Parathyroid adenoma (tissue), 2 donors: ENCODE measurements at regions not wholly inside any gene's neighbourhood (a gene's known extent, or its start where the extent isn't known, plus 50 kb on each side); places are given as distances from the start of the nearest gene placed in this dataset.

Source experiments
- H2AFZ ChIP-seq: fragments of 300-600 bp; sonication (generic); one replicate; pipeline ENCODE4 v1.7.0; 2017; ENCODE audit warnings: antibody characterized with exemption, mild to moderate bottlenecking
- H3K27ac ChIP-seq: fragments of 300-600 bp; sonication (generic); one replicate; pipeline ENCODE4 v1.7.0; 2017
- H3K27me3 ChIP-seq: fragments of 300-600 bp; sonication (generic); one replicate; pipeline ENCODE4 v1.7.0; 2017; ENCODE audit warnings: low read length; ENCODE audit not compliant: control insufficient read depth, insufficient read depth
- H3K36me3 ChIP-seq: fragments of 300-600 bp; sonication (generic); one replicate; pipeline ENCODE4 v1.7.0; 2017; ENCODE audit warnings: low read length; ENCODE audit not compliant: control insufficient read depth, insufficient read depth
- H3K4me1 ChIP-seq: fragments of 300-600 bp; sonication (generic); one replicate; pipeline ENCODE4 v1.7.0; 2017; ENCODE audit warnings: control low read depth
- H3K4me2 ChIP-seq: fragments of 300-600 bp; sonication (generic); one replicate; pipeline ENCODE4 v1.7.0; 2017; ENCODE audit warnings: low read length
- H3K4me3 ChIP-seq: fragments of 300-600 bp; sonication (generic); one replicate; pipeline ENCODE4 v1.7.0; 2017; ENCODE audit warnings: low read depth, low read length
- H3K79me2 ChIP-seq: fragments of 300-600 bp; sonication (generic); one replicate; pipeline ENCODE4 v1.7.0; 2017; ENCODE audit warnings: control low read depth
- H3K9ac ChIP-seq: fragments of 300-600 bp; sonication (generic); one replicate; pipeline ENCODE4 v1.7.0; 2017; ENCODE audit warnings: mild to moderate bottlenecking
- H3K9me3 ChIP-seq: fragments of 300-600 bp; sonication (generic); one replicate; pipeline ENCODE4 v1.7.0; 2017; ENCODE audit warnings: low read length; ENCODE audit not compliant: control insufficient read depth
- CTCF ChIP-seq: fragments of 300-600 bp; sonication (generic); IDR thresholded peaks from one replicate; pipeline ENCODE4 v1.7.0; 2017; ENCODE audit warnings: antibody characterized with exemption, mild to moderate bottlenecking
- donor health status: primary hyperparathyroidism.

GRCh38 chr15:26442680-26443079, 330.2 kb downstream of the GABRB3 start:
- no peak for TF ChIP-seq CTCF
- no peak overlapping the region for H3K27ac ChIP-seq
- no peaks in the 10 kb centered on the region for H3K4me1 ChIP-seq
- H3K9me3 ChIP-seq, result no peaks in the 10 kb centered on the region
- H2AFZ ChIP-seq, result no peak overlapping the region
- no peaks in the 10 kb centered on the region for H3K79me2 ChIP-seq
- H3K9ac ChIP-seq, result no peak overlapping the region
- no peak overlapping the region for H3K4me3 ChIP-seq
- no peaks in the 10 kb centered on the region for H3K27me3 ChIP-seq
- no peak overlapping the region for H3K4me2 ChIP-seq
- H3K36me3 ChIP-seq, result no peaks in the 10 kb centered on the region

- Histone ChIP-seq H3K27me3 (no peaks in the 10 kb centered on the region), H3K79me2 (no peaks in the 10 kb centered on the region), H3K9me3 (no peaks in the 10 kb centered on the region), H3K27ac (no peak overlapping the region), H3K4me1 (no peaks in the 10 kb centered on the region), H3K9ac (no peak overlapping the region), H3K4me3 (no peak overlapping the region), H2AFZ (no peak overlapping the region), H3K4me2 (no peak overlapping the region), H3K36me3 (no peaks in the 10 kb centered on the region)
- TF ChIP-seq CTCF, result no peak
Observed at GRCh38 chr15:26439681-26440080, 333.2 kb downstream of the GABRB3 start.

- Histone ChIP-seq H3K9ac (no peak overlapping the region), H3K27ac (no peak overlapping the region), H3K4me3 (no peak overlapping the region), H3K4me1 (no peaks in the 10 kb centered on the region), H3K27me3 (no peaks in the 10 kb centered on the region), H3K9me3 (no peaks in the 10 kb centered on the region), H3K79me2 (no peaks in the 10 kb centered on the region), H3K4me2 (no peak overlapping the region), H3K36me3 (no peaks in the 10 kb centered on the region), H2AFZ (no peak overlapping the region)
- no peak for TF ChIP-seq CTCF
Observed at GRCh38 chr15:26438718-26439117, 334.1 kb downstream of the GABRB3 start.

- no peaks in the 10 kb centered on the region for H3K4me1 ChIP-seq
- no peaks in the 10 kb centered on the region for H3K36me3 ChIP-seq
- H3K27ac ChIP-seq, result no peak overlapping the region
- no peaks in the 10 kb centered on the region for H3K27me3 ChIP-seq
- H3K79me2 ChIP-seq, result no peaks in the 10 kb centered on the region
- no peak for TF ChIP-seq CTCF
- no peak overlapping the region for H3K4me3 ChIP-seq
- H3K4me2 ChIP-seq, result no peak overlapping the region
- no peak overlapping the region for H3K9ac ChIP-seq
- H2AFZ ChIP-seq, result no peak overlapping the region
- H3K9me3 ChIP-seq, result no peaks in the 10 kb centered on the region
Observed at GRCh38 chr15:26438316-26438715, 334.6 kb downstream of the GABRB3 start.

- no peak overlapping the region for H3K4me2 ChIP-seq
- no peaks in the 10 kb centered on the region for H3K27me3 ChIP-seq
- no peaks in the 10 kb centered on the region for H3K36me3 ChIP-seq
- no peak overlapping the region for H3K4me3 ChIP-seq
- H3K27ac ChIP-seq, result no peak overlapping the region
- no peaks in the 10 kb centered on the region for H3K9me3 ChIP-seq
- H2AFZ ChIP-seq, result no peak overlapping the region
- no peaks in the 10 kb centered on the region for H3K4me1 ChIP-seq
- no peak overlapping the region for H3K9ac ChIP-seq
- H3K79me2 ChIP-seq, result no peaks in the 10 kb centered on the region
- TF ChIP-seq CTCF, result no peak
Observed at GRCh38 chr15:26433818-26434217, 339.0 kb downstream of the GABRB3 start.
